GM18498 (cell line): ENCODE measurements at regions not wholly inside any gene's neighbourhood (a gene's known extent, or its start where the extent isn't known, plus 50 kb on each side); places are given as distances from the start of the nearest gene placed in this dataset.

Source experiments
- ATAC-seq: cut with Tn5 transposase; IDR thresholded peaks from one replicate; pipeline ENCODE4 v1.9.1; 2021; ENCODE audit warnings: mild to moderate bottlenecking, moderate library complexity; ENCODE audit not compliant: unreplicated experiment

DNA sequence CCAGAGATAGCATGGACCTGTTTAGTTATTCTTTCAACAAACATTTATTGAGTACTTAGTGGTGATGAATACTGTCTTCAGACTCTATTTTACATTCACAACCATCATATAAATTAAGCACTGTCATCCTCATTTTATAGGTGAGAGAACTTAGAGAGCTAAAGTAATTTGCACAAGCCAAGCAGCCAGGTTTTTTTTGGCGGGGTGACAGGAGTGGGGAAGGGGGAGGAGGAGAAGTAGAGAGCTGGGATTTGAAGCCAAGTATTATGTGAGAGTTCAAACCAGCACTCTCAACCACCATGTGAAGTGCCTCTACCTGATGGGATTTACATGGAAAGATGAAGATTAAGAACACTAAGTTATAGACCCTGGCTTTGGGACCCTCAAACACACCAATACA, 547.4 kb upstream of the IL12A start:
- ATAC-seq, result no peak

DNA sequence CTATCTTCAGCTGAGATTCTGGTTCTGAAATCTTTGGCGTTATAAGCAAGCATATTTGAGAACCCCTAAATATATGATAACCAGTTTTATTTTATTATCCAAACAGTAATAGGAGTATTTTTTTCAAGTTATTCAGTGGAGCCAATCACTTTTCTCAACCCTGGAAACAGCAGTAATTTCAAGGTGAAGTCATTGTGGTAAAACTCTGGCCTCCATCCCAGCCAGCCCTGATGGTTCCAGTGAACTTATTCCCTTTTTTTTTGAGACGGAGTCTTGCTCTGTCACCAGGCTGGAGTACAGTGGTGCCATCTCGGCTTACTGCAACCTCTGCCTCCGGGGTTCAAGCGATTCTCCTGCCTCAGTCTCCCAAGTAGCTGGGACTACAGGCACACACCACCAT, 545.4 kb upstream of the IL12A start:
- no peak for ATAC-seq

DNA sequence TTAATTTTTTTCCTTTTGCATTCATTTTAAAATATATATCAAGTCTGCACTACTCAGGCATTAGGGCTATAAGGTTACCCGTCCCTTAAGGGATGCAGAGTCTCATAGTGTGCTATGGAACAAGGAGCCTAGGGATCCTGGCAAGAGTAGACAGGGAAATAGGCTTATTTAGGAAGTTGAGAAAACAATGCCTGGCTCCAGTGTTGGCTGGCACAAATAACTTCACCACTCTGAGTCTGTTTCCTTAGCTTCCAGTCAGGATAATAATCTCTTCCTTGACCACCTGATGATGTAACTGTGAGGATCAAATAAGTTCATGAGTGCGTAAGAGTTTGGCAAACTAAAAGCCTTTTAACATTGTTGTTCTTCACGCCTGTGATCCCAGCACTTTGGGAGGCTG, 540.8 kb upstream of the IL12A start:
- ATAC-seq, result no peak

DNA sequence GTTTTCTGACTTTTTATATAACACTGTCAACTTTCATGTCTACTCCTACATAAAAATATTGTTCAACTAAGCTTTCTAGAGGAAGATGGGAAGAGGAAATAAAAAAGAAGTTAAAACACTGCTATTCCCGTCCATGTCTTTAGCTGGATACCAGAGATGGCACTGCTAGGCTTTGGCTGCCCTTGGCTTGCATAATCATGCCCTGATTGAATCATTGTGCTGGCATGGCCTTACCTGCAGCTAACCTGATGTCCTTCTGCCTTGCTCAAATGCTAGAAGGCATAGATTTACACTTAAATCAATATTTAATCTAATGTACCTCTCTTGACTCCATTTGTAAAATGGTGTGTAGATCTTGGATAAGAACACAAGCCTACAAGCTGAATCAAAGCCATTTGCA, 539.7 kb upstream of the IL12A start:
- ATAC-seq, result no peak

DNA sequence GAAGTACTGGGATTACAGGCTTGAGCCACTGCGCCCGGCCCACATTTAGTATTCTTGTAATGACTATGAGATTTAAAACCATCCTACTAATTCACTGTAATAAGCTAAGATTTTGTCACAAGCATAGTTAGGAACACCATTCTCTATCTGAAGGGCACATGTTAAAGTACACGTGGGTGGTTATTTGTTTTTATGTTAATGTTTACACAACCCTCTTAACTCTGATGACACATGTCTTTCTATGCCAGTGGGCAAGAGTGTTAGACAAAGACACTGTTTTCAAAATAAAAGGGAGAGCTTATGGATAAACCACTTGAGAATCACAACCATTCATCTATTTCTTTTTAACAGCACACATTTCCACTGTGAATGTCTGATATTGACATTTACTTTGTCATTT, 537.6 kb upstream of the IL12A start:
- no peak for ATAC-seq

DNA sequence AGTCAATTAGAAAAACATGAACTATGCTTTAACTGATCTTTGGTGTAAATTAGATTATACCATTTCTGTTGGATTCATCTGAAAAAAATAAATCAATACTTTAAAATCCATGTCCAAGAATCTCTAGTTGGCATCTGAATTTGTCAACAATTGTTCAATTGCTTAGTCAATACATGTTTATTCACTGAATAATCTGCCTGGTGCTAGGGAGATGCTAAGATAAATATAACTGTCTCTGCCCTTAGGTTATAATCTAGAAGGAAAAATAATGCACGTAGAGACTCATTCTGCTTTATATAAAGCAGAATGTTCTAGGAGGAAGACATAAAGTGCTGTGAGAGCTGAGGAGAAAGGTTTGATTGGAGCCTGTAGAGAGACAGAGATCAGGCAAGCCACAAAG, 537.2 kb upstream of the IL12A start:
- ATAC-seq, result no peak

DNA sequence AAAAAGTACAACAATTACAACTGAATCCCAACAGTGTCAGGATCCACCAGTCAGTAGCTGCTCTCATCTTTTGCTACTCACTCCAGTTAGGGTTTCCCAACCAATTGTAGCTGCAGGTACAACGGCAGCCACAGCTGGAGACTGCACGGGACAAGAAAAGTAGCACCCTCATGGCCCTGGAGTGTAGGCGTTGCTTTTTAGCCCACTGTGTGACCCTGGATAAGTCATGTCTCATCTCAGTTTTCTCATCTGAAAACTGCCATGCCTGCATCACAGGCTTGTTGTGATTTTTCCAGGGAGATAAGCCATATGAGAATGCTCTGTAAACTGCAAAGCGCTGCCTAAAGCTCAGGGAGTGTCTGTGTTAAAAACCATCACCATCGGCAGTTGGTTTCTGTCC, 535.6 kb upstream of the IL12A start:
- no peak for ATAC-seq

DNA sequence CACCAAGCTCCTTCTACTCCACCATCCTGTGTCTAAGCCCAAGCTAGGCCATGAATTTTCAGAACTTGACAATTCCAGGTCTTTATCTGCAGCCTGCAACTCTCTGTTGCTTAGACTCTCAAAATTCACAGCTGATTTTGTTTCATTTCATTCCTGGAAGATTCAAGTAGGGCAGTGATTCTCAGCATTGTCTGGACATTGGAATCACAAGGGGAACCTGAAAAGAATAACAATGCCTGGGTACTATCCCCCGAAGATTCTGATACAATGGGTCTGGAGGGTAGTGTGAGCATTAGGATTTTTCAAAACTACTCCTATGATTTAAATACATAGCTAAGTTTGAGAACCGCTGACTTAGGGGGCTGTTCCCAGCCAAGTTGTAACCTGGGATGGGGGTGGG, 534.7 kb upstream of the IL12A start:
- ATAC-seq, result no peak

DNA sequence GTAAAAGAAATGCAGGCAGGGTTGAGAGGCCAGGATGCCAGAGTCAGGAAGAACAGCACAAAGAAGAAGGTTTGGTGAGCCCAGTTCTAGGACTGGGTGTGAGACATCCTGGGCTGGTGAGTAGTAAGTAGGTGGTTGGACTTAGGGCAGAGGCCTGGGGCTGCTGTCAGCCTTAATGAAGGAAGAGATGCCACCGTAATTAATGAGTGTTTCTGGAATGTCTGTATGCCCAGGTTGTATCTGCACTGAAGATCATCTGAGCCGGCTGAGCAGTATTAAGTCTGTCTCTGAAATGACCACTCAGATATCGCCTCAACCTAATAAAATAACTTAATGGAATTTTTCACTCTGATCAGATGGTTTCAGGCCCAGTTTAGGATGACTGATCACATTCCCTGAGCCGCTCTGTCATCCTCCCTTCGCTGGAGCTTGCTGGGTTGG, 532.9 kb upstream of the IL12A start:
- ATAC-seq, result no peak

DNA sequence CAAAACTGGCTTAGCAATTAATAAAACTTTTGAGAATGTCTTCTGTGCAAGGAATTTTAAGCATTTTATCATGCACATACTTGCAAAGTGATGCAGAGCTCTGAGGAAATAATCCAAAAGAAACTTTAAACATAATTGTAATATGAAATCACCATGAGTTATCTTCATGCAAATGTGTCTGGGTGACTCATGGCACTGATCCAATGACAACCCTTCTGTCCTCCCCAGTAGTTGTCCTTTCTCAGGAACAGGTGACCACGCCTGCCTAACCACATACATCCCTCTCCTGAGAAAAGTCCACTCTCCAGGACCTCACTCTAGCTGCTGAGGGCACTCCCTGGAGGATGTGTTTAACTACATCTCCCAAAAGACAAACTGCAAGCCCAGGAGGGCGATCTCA, 530.6 kb upstream of the IL12A start:
- no peak for ATAC-seq

DNA sequence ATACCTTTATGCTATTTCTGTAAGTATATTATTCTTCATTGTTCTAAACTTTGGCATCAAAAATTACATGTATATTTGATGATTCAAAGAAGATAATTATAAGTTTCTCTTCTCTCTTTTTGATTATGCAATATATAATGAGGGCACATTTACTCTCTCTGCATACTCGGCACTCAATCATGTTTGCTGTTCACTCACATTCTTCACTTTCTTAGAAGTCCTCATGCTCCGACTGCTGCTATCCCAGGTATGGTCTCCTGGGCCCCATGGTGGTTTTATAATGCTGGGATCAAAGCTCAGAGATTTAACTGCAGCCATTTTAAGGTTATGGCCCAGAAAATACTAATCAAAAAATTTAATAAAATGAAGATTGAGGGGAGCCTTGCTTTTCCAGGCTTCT, 529.7 kb upstream of the IL12A start:
- no peak for ATAC-seq

DNA sequence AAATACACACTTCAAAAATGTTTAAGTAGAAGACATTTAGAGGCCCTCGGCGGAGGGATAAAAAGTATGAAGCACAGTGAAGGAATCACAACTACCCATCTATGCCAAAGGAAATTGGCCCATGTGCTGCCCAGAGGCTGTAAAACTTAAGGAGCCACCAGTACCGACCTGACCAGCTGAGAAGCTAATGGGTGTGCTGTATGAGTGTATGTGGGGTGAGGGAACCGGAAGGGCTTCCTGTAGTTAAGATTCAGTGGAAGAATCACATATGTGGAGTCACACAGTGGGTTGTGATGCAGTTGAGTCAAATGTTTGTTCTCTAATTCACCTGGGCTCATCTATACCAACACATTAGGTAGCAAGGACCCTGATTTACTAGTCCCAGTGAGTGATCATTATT, 516.0 kb upstream of the IL12A start:
- ATAC-seq, result no peak

DNA sequence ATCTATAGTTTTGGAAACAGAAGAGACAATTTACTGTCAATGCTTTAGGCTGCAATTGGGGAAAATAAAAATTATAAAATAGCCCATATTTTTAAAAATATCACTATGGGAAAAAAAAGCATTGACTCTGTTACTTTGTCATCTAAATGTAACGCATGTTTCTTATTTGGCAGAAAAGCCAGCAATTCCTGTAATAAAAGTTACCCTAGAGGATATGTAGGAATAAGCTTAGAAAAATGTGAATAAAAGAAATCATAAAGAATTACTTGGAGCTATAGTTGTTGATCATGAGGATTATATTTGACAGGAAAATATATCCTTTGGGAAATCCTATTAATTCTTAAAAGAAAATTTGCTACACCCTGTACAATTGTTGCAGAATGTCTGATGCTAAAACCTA, 515.4 kb upstream of the IL12A start:
- no peak for ATAC-seq

DNA sequence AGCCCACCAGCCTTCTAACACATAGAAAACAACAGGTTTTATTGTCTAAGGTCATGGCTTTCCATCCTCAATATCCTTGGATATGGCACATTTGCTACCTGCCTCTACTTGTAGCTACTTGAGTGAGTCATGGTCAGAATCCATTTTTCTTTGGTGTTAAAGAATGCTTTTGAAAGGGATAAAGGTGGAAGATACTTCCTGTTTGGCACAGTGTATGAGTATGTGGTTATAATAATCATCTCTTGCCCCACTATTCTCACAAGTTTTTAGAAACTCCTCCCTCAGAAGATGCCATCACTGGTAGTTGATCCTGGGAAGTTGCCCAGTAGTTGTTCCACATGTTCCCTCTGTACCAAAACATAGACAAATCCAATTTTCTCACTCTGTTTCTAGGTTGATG, 508.6 kb upstream of the IL12A start:
- no peak for ATAC-seq

DNA sequence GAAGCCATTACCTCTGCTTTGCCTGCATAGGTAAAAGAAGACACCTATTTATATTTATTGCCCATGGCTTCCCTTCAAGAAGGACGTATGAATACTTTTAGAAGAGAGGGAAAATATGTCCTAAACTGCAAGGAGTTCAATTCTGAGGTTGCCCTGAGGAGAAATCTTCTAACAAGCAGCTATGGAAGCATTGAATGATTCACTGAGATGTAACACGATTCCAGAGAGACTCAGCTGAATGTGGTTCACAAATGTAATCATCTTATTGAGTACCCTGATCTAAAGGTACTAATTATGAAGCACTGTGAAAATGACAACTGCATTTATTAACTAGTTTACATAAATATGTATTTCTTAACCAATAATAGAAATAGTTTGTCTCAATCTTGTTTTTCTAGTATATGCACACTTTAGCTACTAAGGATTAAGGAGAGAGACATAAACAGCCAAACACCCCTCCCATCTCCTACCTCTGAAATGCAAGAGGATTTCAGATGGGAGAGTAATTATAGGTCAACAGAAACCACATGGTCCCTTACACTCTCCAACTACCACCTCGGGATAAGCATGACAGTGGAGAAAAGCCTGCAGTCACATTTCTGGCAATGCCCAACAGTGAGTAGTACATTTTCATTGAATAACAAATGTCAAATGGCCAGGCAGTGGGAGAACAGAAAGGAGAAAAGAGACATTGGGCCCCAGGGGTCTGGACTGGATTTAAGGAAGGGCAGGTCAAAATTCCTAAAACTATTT, 506.2 kb upstream of the IL12A start:
- no peak for ATAC-seq

DNA sequence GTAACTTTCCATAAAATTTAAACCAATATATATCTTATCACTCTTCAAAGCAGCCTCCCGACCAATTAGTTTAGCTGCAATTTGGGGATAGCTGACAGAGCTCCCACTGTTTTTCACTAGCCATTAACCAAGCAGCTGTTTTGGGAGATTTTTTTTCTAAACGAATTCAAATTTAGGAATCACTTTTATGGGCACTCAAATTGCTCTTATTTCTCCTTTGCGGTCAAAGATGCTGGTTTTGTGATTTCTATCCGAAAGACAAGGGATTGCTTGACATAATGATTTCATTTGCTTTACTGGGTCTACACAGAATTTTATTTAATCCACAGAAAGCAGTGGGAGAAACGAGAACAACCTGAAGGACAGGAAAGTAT, 505.7 kb upstream of the IL12A start:
- no peak for ATAC-seq

DNA sequence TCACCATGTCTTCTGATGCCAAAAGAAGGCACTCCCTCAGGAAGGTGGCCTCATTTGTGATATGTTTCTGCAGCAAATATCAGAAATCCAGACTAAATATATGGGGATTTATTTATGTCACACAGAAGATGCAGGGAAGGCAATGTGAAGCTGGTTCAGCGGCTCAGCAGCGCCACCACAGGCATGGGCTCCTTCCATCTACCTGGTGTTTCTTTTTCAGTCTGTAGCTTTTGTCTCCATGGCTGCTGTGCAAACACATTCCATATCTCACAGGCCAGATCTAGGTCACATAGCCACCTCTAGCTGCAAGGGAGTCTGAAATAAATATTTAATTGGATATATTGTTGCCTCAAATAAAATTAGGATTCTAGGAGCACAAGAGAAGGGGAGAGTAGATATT, 502.1 kb upstream of the IL12A start:
- no peak for ATAC-seq

DNA sequence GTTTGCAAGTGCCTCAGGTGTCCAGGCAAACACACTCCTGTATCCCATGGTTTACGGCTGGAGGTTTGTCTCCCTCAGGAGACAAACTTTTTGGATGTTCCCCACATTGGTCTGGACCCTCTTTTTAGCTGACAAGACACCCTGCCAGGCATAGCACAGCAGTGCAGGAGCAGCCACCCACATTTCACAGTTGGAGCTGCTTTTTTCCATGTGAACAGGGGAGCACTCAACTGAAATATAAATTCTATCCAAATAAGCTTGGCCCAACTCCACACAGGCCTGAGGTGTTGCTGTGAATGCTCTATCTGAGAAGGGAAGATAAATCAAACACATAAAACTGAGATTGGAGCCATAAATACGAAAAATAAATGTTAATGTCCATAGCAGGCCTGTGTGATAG, 501.3 kb upstream of the IL12A start:
- ATAC-seq, result no peak

DNA sequence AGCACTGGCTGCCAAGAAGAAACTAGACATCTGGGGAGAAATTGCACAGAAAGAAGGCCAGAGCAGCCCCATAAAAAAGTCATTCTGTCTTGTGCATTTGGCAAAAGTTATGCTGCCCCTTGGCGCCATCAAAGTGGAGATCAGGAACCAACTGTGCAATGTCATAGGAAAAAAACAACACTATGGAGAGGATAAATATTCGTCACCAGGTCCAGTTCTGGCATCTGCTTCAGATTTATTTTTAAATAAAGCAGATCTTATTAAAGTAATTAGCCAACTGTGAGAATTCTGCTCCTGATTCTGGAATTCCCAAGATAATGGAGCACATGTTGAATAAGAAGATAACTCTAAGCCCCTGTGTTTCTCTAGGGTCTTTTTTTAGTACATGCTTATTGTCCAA, 500.0 kb upstream of the IL12A start:
- no peak for ATAC-seq

DNA sequence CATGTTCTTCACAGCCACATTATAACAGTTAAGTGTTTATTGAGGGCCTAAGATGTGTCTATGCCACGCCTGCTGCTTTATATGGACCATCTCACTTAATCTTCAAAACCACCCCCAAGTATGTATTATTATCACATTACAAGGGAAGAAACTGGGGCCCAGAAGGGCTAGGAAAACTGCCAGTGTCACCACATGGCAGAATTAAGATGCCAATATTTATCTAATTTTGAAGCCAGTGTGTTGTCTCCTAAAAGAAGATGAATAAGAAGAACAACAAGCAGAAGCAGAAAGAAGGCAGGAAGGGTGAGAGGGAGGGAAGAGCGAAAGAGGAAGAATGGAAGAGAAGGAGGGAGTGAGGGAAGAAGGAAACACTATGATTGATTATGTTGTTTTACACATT, 491.3 kb upstream of the IL12A start:
- no peak for ATAC-seq

DNA sequence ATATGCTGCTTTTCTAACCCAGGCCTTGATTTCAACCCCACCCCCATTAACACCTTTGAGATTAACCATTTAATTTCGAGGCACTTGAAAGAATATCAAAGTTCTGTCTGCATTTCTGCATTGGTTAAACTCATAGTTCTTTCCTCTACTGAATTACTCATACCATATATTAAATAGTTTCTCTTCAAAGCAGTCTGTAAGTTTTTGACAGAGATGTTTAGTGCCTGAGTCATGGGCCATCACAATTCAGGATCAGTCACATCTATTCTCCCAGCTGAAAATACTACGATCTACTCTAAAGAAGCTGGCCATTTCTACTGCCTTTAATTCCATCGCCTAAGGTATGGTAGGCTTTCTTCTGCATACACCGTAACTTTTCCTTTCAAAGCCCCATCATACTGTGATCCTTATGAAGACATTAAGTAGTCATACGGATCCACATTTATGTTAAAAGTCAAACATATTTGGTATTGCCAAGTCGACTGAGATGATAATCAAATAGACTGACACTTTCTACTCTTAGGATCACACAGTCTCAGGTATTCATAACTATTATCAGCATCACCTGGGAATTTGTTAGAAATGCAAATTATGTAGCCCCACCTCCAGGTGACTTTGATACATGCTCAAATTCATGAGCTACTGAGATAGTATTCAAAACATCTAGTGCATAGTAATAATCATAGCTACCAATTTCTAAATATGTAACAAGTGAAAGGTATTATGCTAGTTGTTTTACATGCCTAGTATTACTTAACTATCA, 489.4 kb upstream of the IL12A start:
- ATAC-seq, result no peak

DNA sequence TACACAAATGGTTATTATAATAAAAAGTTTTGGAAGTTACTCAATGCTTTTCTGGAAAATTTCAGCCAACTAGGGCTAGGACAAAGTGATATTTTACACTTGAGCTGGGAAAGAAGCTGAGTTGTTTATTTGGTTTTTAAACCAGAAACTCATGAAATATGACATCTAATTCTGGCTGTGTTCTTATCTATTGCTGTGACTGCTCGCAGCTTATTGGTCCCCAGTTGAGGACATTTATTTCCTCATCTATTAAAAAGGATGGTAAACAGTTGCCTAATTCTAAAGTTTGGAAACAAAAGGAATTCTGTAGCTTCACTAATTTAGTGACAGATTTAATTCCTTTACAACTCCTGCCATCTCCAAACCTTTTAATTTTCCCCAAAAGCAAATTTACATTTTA, 487.6 kb upstream of the IL12A start:
- ATAC-seq, result no peak

DNA sequence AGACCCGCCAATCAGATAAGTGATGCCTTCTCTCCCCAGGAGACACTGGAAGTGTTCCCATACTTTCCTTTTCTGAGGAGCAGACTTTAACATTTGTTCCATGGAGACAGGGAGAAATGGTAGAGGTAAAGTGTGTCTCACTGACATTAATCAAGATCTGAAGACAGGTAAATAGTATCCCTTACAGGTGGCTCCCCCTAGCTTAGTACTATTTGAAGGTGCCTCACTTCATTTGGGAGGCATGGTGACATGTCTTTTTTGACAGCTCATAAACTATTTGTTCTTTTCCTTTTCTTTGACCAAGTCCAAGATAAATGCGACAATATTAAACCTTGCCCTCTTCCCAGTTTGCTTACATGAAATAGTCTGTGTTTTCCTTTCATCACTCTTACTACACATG, 485.6 kb upstream of the IL12A start:
- ATAC-seq, result no peak
